ENCODE measurements at regions not wholly inside any gene's neighbourhood (a gene's known extent, or its start where the extent isn't known, plus 50 kb on each side); places are given as distances from the start of the nearest gene placed in this dataset.

DNA sequence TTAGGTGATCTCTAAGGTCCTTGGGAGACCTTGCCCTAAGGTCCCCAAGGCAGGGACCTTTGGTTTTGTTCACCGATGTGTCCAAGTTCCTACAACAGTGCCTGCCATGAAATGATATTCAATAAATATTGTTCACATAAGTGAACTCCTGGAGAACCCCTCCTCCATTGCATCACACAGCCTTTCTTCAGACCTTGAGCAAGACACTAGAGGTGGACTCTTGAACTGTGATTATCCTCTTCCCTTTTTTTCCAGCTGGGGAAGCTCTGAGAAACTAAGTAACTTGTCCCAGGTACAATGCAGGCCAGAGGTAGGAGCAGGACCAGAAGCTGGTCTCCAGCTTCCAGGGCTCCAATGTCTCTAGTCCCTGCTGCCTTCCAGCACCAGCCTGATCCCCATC is 76.6 kb upstream of the LMO1 start:
- no peak for DNase-seq (ENCODE audit: low spot score)

DNA sequence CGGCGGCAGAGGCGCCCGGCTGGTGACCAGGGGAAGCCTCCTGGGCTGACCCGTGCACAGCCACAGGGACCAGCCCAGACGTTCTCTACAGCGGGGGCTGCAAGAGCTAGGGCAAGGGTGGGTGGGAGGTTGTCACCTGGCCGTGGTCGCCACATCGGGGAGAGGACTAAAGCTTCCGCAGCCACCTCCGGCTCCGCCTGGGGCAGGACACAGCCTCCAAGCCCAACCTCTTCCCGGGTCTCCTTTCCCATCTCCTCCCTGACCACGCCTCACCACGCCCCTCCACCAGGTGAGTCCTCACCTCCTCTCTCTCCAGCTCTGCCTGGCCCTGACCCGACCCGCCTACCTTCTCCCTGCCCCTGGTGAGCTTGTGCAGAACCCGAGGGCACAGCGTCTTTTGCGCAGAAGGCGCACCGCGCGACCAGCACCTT is 75.9 kb upstream of the LMO1 start:
- DNase-seq (ENCODE audit: low spot score): no peak

DNA sequence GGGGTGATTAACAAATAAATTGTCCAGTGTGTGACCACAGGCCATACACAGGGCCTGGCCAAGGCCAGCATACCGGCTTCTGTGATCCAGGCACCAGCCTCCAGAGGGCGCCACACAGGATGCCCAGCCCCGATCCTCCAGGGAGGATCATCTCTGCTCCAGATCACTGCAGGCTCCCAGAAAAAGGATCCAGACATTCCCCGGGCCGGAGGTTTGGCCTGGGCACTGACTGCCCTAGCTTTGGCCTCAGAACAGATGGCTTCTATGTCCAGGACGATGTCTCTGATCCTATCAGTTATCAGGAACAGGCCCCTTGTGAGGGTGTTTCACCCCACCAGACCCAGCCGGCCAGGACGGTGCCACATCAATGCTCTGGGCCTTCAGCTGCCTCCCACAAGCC is 74.5 kb upstream of the LMO1 start:
- DNase-seq (ENCODE audit: low spot score): peak; percentile 30

DNA sequence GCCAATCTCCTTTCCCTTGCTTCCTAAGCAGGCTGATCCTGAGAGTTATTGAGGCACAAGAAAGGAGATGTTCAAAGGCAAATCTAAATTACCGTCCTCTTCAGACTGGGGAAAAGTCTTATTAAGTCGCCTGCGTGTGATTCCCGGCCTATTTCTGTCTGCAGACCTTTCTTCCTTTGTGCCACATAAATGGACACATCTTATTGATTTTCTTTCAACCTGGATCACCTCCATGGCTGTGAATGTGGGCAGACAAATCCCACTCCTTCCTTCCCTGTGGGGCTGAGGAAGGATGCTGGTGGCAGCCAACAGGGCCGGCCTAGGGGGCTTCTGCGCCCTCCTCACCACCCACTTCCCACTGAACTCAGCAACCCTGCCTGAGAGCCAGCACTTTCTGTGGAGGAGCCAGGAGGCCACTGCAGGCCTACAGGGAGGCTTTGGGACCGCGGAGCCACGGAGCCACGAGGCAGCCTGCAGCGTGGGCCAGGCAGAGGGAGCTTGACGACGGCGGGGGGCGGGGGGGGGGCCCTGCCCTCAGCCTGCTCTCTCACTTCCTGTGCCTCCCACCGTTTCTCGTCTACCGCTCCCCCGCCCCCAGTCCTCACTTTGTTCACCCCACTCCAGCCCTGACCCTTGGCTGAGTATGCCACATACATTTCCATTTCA is 73.6 kb upstream of the LMO1 start:
- no peak for DNase-seq (ENCODE audit: low spot score)

DNA sequence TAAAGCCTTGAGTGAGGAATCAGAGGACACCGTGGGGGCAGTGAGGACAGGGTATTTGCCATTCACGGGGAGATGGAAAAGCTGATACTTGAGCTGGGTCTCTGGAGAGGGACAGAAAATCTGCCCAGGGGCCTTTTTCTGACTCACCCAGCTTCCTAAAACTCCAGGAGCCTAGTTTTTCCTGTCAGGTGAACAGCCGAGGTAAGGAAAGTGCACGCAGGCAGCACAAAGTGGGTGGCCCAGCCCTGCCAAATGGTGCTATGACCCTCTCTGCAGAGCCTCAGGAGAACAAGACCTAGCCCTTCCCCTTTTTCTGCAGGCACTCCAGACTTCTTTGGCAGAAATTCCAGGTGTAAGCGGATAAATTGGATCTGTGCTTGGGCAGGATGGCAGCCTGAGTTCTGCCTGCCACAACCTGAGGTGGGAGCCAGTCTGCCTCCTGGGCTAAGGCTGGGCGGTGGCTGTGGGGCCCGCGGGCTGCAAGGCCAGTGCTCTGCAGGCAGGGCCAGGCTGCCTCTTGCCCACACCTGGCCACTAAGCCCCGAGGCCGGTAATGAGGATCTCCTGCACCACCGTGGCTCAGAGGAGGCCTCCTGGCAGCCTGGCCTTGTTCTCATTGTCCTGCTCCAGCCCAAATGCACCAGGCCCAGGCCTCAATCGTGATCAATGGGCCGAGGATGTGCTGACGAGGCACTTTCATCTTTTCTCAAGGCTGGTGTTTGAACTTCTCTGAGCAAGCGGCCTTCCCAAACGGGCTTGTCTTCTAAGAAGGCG is 72.9 kb upstream of the LMO1 start:
- no peak for DNase-seq (ENCODE audit: low spot score)

DNA sequence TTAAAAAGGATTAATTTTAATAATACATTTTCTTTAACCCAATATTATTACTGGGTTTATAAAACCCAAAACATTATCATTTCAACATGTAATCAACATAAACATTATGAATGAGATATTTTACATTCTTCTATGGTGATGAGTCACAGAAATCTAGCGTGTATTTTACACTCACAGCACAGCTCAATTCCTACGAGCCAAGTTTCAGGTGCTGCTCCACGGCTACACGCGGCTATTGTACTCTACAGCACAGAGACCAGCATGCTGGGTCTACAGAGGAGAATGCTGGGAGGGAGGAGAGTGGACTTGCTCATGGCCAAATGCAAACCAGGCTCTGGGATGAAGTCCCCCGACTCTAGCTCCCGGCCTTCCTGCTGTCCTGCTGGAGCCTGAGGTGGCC is 72.0 kb upstream of the LMO1 start:
- no peak for DNase-seq (ENCODE audit: low spot score)

DNA sequence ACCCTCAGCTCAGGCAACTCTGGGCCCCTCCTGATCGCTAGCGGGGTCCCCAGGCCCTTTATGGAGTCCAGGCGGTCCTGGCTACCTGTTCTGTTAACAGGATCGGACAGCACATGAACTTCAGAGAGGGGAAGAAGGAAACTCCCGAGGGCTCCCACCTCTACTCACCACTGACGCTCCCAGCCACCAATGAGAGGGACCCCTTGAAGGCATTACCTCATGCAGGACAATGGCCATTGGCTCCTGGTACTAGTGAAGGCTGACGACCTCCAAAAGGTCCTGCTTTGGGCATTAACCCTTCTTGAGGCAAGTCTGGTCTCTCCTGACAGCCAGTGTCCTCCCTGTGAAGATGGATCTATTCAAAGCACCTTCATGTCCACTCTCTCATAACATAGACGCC is 71.5 kb upstream of the LMO1 start:
- DNase-seq (ENCODE audit: low spot score): no peak

DNA sequence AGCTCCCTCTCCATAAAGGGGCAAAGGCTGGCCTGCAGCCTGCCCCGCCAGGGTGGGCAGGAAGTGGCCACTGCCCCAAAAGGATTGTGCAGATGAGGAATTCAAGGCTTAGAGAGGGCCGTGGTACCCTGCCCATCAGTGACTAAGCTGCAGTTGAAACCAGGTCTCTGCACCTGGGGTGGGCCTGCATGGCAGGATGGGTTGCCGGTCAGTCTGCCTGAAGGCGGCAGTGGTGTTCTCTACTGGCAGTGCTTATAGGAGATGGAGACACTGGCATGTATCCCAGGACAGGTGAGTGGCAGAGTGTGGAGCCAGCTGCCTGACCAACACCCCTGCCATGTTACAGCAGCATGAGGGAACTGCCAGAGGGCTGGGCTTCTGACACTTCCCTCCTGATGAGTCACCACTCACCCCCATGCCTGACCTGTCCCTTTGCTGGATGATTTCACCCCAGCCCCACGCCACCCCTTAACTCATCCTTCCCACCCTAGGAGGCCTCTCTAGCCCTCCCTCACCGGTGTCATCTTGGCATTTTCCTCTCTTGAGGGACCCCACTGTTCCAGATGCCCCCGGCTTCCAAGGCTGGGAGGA is 70.2 kb upstream of the LMO1 start:
- peak; percentile 47 for DNase-seq (ENCODE audit: low spot score)

DNA sequence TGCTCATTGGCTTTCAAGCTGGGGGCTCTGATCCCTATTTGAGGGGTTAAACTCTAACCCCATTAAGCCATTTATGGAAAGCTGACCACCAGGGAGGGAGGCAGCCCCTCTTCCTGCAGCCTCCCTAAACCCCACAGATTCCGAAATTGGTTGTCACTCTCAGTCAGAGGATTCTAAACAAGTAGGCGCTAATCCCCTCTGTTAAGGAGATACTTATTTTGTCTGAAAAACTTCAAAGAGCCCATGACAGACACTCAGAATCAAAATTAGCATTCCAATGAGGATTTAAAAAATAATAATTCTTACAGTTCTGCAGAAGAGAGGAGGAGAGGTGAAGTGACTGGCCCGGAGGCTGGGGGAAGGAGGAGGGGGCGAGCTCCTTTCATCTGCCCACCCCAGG is 69.7 kb upstream of the LMO1 start:
- no peak for DNase-seq (ENCODE audit: low spot score)

DNA sequence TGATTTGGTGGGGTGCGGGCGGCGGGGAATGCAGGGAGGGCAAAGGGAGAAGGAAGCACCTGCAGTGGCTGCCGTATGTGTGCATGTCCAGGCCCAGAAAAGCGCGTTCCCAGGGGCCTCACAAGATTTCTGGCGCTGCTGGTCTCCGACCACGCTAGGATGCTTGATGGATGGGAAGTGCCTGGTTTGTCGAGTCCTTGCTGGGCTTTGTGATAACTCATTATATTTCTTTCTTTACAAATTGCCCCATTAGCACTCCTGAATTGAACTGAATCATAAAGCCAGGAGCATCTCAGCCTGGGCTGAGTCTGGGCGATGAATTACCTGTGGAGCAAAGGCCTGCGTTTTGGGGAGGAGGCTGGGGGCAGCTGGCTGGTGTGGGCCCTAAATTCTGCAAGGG is 69.2 kb upstream of the LMO1 start:
- no peak for DNase-seq (ENCODE audit: low spot score)

DNA sequence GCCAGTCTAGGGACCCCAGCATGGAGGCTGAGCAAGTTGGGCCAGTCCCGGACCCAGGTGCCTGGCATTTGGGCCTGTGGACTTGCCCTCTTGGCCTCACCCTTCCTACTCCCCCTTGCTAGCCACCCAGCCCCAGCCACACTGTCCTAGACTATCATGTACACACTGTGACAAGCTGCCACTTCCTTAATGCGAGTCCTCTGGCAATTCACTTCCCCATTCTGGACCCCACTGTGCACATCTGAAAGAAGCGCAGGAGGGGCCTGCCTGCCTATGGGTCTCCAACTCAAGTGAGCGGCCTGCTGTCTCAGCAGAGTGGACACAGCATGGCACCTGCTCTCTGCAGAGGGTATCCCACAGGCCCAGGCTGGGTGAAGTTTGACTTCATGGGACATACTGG is 68.5 kb upstream of the LMO1 start:
- DNase-seq (ENCODE audit: low spot score): no peak

DNA sequence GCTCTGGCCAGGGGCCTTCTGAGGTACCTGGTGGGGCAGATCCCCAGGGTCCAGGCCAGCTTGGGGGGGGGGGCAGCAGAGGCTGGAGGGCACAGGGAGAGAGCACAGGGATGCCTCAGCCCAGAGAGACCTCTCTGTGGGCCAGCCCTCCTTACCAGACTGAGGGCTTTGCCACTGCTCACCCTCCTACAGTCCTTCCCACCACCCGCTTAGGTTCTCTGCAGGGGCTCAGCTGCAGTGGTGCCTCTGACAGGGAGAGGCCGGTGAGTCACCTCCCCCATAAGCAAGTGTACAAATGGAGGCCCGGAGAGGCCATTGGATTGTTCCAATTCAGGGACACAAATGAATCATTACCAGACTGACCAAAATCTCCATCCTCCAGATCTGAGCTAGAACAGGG is 68.1 kb upstream of the LMO1 start:
- no peak for DNase-seq (ENCODE audit: low spot score)

DNA sequence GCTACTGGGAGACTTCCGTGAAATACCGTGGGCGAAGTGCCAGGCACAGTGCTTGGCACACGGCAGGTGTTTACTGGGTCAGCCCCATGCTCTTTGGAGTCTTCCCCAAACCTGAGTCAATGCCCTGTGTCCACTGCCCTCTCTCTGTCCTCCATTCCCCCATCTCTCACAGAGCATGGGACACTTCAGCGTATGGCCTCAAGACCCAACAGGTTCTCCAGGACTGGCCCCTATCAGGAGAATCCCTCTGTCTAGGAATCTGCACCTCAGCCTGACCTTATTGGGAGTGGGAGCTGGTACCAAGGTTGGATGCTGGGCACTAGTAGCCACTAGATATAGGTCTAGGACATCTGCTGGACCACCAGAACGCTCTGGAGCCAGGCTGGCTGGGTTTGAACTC is 67.2 kb upstream of the LMO1 start:
- DNase-seq (ENCODE audit: low spot score): no peak

DNA sequence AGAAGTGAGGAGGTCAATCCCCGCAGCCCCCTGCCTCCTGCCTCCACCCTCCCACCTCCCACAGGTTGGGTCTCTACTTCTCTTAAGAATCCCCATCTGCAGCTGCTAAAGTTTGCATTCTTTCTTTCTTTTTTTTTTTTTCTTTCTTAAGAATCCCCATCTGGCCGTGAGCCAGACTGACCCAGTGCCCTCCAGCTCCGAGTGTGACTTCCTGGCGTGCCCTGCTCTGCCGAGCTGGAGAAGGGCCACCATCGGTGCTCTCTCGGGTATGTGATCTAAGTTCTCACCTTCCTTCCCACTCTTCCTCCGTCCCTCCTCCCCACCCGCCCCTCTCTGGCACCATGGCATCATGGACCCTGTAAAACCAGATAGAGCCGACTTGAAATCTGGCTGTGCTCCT is 66.7 kb upstream of the LMO1 start:
- DNase-seq (ENCODE audit: low spot score): no peak

DNA sequence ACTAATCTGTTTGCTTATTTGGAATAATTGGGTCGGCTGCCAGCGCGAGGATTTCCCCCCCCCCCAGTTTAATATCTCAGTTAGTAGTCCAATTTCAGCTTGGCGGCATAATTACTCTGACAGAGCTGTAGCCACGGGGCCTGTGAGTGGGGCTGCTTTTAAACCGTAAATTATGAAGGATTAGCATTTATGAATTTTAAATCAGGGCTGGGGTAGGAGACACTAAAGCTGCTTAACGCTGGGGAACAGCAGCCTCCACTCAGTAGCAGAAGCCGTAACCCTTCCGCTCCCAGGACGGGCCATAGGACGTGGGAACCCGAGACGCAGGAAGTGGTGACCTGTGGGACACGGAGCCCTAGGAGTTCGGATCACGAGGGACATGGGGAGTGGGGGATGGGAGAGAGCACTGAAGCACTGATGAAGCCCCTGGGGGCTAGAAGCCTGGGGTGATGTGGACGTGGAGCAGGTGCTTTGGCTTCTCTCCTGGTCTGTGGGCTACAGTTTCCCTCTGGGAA is 66.2 kb upstream of the LMO1 start:
- DNase-seq (ENCODE audit: low spot score): no peak

DNA sequence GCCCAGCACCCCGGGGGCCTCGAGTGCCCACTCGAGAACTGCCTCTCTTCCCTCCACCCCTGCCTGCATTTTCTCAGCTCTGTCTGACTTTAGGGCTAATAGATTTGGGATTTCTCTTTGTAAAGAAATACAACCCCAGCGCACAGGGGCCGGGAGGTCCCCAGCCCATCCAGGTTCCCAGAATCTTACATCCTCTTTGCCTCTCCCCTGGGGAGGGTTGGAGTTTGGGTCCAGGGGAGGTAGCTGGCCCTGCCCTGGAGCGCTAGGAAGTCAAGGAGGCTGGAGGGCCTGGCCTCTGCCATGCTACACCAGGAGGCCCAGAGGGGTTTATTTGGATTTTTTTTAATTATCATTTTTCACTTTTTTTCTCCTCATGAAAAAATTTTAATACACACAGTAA is 65.7 kb upstream of the LMO1 start:
- no peak for DNase-seq (ENCODE audit: low spot score)

DNA sequence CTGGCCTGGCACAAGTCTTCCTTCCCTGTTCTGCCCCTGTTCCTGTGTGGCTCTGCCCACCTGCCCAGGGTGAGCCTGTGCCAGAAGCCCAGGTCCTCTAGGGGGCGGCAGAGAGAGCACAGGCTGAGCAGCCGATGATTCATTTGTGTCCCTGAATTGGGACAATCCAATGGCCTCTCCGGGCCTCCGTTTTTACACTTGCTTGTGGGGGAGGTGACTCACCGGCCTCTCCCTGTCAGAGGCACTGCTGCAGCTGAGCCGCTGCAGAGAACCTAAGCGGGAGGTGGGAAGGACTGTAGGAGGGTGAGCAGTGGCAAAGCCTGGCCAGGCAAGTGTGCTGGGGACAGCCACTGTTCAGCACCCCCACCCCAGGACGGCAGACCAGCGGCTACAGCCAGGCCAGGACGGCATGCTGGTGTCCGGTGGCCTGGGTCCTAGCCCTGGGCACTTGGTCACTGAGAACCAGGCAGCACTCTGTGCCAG is 65.2 kb upstream of the LMO1 start:
- DNase-seq (ENCODE audit: low spot score): peak; percentile 95

DNA sequence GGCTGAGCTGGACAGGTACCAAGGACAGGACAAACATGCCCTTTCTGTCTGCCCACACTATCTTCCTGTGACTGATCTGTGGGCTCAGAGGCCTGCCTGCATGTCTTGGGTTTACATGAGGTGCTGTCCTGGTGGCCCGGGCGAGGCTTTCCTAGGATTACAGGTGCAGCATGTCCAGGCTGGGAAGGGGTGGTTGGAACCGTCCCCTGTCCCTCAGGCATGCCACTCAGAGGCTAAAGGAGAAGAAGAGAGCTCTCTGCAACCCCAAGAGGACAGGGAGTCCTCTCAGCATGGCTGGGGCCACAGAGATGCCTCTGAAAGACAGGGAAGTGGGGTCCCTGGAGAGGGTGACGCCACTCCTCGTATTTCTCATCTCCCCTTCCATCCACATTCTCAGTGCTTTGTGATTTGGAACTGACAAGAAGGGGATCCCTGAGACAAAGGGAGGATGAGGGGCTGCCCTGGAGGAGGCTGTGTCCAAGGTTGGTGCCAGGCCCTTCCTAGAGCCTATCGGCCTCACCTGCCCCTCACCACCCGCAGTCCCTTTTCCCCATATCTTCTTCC is 64.6 kb upstream of the LMO1 start:
- no peak for DNase-seq (ENCODE audit: low spot score)

DNA sequence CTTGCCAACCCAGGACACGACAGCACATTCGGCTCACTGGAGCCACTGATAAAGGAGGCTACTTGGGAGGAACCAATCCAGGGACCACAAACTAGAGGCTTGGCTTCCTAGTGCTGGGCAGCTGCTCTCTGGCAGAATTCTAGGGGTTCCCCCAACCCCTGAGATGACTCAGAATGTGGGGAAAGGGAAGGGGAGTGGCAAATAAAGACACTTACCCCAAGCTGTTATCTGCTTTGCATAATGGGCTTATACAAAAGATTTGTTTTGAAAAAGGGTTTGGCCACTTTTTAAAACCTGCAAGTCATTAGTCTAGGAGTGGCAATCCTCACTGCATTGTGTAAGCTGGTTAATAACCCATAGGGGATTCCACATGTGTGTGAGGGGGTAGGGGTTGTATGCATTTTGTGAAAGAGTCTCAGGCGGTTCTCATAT is 64.1 kb upstream of the LMO1 start:
- DNase-seq (ENCODE audit: low spot score): no peak

DNA sequence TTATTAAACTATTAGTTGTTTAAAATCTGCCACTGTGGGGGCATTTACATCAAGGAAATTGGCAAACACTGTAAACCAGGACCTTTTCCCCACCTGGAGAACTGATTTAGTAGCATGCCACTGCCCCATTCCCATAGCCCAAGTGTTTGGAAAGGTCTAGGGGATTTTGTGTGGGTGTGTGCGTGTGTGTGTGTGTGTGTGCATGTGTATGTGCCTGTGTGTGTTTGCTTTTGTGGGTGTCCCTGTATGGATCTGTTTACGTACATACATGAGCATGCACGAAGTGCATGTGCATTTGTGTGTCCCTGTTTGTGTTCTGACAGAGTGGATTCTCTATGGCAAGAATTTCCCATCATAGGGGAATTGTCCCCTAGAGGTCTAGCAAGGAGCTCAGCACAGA is 62.7 kb upstream of the LMO1 start:
- no peak for DNase-seq (ENCODE audit: low spot score)

DNA sequence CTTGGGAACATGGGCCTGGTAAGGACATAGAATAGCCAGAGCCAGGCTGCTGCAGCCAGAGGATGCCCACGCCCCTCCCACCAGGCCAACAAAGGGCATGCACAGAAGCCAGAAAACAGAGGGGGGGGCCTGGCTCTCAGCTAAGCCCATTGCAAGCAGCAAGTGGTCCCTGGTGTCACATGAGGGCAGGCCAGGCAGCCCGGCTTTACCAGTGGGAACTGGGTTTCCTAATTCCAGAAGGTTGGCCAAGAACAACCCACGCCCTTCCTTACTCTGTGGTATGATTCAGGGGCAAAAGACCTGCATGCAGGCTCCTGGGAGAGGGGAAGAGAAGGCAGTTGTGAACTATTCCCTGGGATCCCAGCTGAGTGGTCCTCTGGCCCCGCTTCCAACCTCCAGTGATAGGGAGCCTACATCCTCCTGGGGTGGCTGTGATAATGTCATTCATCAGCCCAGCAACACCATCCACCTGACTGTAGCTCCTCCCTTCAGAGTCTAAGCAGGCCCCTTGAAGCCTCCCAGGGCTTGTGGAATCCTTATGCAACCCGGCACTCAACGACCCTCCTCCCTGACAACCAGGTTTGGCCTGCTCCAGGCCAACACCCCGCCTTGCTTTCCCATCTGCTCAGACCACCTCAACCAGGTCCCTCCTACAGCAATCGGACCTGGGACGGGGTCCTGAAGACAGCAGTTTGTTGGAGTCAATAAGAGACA is 62.1 kb upstream of the LMO1 start:
- DNase-seq (ENCODE audit: low spot score): no peak

All from H4 (cell line).